ENCODE measurements at regions not wholly inside any gene's neighbourhood (a gene's known extent, or its start where the extent isn't known, plus 50 kb on each side); places are given as distances from the start of the nearest gene placed in this dataset.

DNA sequence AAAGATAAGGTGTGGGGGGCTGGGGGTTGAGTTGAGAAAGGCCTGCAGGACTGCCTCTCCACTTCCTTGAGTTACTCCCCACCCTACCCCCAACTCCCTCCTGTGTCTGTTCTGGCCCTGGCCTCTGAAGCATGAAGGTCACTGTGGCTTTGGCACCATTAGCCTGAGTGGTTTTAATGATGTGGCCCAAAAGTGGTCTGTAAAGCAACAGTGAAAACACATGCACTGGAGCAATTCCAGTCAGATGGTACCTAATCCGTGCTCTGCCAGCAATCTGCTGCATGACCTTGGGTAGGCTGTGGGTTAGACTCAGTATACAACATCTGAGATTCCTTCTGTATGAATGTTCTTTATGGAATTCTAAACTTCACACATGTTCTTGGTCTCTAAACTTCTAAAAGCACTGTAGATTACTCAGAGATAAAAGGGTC lies 86.5 kb upstream of the ATP1A1 start:
- Histone ChIP-seq H3F3A (replicated peaks; ENCODE audit: insufficient read depth) (no peaks in the 10 kb centered on the region), H3K9me2 (no peaks in the 10 kb centered on the region), H3K4me1 (ENCODE audit: control insufficient read depth in 1 of 2, insufficient read depth in 2 of 2, low read depth in 1 of 2, low read length in 1 of 2) (peaks cover 0 to 2% of the 10 kb centered on the region in 2 experiments; a peak in 1 of 4 replicates), H3K4me2 (no peak overlapping the region), H3K4me3 (ENCODE audit: low read depth in 2 of 2, low read length in 1 of 2) (no peak overlapping the region), H3K27ac (ENCODE audit: low read depth in 2 of 2, low read length in 1 of 2) (no peak overlapping the region), H3K9ac (no peak overlapping the region), H3K27me3 (ENCODE audit: insufficient read depth) (no peaks in the 10 kb centered on the region), H3K9me3 (no peaks in the 10 kb centered on the region), H3K79me2 (ENCODE audit: insufficient read depth) (no peaks in the 10 kb centered on the region), H2AFZ (ENCODE audit: low read depth) (no peak overlapping the region), H4K20me1 (ENCODE audit: insufficient read depth) (no peaks in the 10 kb centered on the region), H3K36me3 (replicated peaks in 1 of 2; ENCODE audit: control insufficient read depth in 1 of 2, insufficient read depth in 2 of 2, low read length in 1 of 2) (no peaks in the 10 kb centered on the region)
- WGBS (ENCODE audit: low lambda C conversion rate), result 6% methylated on average over 1 of the region's 1 CpG
- DNase-seq, result no peak
- TF ChIP-seq TAF1 (IDR thresholded peaks at IDR 0.05; ENCODE audit: borderline replicate concordance, low read depth, low read length) (no peak), JUND (IDR thresholded peaks at IDR 0.05) (no peak), TCF12 (IDR thresholded peaks at IDR 0.05) (no peak), TEAD4 (IDR thresholded peaks at IDR 0.05; ENCODE audit: borderline replicate concordance, insufficient read depth) (no peak), FOSL2 (IDR thresholded peaks at IDR 0.05; ENCODE audit: borderline replicate concordance, low read depth) (no peak), EZH2phosphoT487 (IDR thresholded peaks at IDR 0.05; ENCODE audit: borderline replicate concordance, low read depth) (no peak), ELF1 (IDR thresholded peaks at IDR 0.05) (no peak), YY1 (IDR thresholded peaks at IDR 0.05; ENCODE audit: low read depth) (no peak), SMC3 (IDR thresholded peaks at IDR 0.05; ENCODE audit: low read depth, low read length) (no peak), SIN3A (IDR thresholded peaks at IDR 0.05; ENCODE audit: borderline replicate concordance, low read depth, low read length) (no peak), RCOR1 (IDR thresholded peaks at IDR 0.05; ENCODE audit: low read length) (no peak), RAD21 (IDR thresholded peaks at IDR 0.05; ENCODE audit: low read length) (no peak), NFIC (IDR thresholded peaks at IDR 0.05; ENCODE audit: borderline replicate concordance) (no peak)
- TF ChIP-seq, protein P1, sequence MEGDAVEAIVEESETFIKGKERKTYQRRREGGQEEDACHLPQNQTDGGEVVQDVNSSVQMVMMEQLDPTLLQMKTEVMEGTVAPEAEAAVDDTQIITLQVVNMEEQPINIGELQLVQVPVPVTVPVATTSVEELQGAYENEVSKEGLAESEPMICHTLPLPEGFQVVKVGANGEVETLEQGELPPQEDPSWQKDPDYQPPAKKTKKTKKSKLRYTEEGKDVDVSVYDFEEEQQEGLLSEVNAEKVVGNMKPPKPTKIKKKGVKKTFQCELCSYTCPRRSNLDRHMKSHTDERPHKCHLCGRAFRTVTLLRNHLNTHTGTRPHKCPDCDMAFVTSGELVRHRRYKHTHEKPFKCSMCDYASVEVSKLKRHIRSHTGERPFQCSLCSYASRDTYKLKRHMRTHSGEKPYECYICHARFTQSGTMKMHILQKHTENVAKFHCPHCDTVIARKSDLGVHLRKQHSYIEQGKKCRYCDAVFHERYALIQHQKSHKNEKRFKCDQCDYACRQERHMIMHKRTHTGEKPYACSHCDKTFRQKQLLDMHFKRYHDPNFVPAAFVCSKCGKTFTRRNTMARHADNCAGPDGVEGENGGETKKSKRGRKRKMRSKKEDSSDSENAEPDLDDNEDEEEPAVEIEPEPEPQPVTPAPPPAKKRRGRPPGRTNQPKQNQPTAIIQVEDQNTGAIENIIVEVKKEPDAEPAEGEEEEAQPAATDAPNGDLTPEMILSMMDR (IDR thresholded peaks at IDR 0.05), result no peak
- TF ChIP-seq, protein P2, sequence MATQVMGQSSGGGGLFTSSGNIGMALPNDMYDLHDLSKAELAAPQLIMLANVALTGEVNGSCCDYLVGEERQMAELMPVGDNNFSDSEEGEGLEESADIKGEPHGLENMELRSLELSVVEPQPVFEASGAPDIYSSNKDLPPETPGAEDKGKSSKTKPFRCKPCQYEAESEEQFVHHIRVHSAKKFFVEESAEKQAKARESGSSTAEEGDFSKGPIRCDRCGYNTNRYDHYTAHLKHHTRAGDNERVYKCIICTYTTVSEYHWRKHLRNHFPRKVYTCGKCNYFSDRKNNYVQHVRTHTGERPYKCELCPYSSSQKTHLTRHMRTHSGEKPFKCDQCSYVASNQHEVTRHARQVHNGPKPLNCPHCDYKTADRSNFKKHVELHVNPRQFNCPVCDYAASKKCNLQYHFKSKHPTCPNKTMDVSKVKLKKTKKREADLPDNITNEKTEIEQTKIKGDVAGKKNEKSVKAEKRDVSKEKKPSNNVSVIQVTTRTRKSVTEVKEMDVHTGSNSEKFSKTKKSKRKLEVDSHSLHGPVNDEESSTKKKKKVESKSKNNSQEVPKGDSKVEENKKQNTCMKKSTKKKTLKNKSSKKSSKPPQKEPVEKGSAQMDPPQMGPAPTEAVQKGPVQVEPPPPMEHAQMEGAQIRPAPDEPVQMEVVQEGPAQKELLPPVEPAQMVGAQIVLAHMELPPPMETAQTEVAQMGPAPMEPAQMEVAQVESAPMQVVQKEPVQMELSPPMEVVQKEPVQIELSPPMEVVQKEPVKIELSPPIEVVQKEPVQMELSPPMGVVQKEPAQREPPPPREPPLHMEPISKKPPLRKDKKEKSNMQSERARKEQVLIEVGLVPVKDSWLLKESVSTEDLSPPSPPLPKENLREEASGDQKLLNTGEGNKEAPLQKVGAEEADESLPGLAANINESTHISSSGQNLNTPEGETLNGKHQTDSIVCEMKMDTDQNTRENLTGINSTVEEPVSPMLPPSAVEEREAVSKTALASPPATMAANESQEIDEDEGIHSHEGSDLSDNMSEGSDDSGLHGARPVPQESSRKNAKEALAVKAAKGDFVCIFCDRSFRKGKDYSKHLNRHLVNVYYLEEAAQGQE (IDR thresholded peaks at IDR 0.05; ENCODE audit: low read depth, low read length), result no peak
- TF ChIP-seq, protein P3, sequence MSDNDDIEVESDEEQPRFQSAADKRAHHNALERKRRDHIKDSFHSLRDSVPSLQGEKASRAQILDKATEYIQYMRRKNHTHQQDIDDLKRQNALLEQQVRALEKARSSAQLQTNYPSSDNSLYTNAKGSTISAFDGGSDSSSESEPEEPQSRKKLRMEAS (IDR thresholded peaks at IDR 0.05; ENCODE audit: low read depth), result no peak
- TF ChIP-seq, protein P4, sequence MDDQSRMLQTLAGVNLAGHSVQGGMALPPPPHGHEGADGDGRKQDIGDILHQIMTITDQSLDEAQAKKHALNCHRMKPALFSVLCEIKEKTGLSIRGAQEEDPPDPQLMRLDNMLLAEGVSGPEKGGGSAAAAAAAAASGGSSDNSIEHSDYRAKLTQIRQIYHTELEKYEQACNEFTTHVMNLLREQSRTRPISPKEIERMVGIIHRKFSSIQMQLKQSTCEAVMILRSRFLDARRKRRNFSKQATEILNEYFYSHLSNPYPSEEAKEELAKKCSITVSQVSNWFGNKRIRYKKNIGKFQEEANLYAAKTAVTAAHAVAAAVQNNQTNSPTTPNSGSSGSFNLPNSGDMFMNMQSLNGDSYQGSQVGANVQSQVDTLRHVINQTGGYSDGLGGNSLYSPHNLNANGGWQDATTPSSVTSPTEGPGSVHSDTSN (IDR thresholded peaks at IDR 0.05), result no peak
- TF ChIP-seq, protein P5, sequence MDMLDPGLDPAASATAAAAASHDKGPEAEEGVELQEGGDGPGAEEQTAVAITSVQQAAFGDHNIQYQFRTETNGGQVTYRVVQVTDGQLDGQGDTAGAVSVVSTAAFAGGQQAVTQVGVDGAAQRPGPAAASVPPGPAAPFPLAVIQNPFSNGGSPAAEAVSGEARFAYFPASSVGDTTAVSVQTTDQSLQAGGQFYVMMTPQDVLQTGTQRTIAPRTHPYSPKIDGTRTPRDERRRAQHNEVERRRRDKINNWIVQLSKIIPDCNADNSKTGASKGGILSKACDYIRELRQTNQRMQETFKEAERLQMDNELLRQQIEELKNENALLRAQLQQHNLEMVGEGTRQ (IDR thresholded peaks at IDR 0.05; ENCODE audit: borderline replicate concordance, low read depth, low read length), result no peak
- ChIA-PET POLR2A (no interaction called here), CTCF (no interaction called here)

Measured in SK-N-SH (cell line).